PC-9 (cell line): ENCODE measurements at regions not wholly inside any gene's neighbourhood (a gene's known extent, or its start where the extent isn't known, plus 50 kb on each side); places are given as distances from the start of the nearest gene placed in this dataset.

Experiments
- BruUV-seq: library from RNA; stranded (reverse); fragments of 400-500 nt; replicated peaks from 2 replicates; lab custom pipeline; 2021; lab: Mats Ljungman, UMichigan
- CTCF ChIA-PET: fragments of 300-600 bp; sonication (Branson Sonifier 250); formaldehyde crosslinking; loops from one replicate; lab custom pipeline; 2022; ENCODE audit warnings: antibody characterized with exemption; lab: Charles Lee
- POLR2A ChIA-PET: fragments of 300-600 bp; sonication (Branson Sonifier 250); formaldehyde crosslinking; loops from one replicate; lab custom pipeline; 2022; ENCODE audit warnings: antibody characterized with exemption; ENCODE audit not compliant: unreplicated experiment; lab: Charles Lee
- DNase-seq, 2 experiments: peaks; one replicate each; pipeline versions ENCODE4 v3.0.0 to v3.0.0-alpha.2; 2015 to 2022; ENCODE audit warnings: mixed read lengths in 1 of 2
- H2AFZ ChIP-seq: fragments of 200-600 bp; sonication (generic); 2 replicates; pipeline ENCODE4 v1.8.1; 2017; ENCODE audit warnings: antibody characterized with exemption
- H3F3A ChIP-seq: fragments of 200-600 bp; sonication (generic); 2 replicates; pipeline ENCODE4 v1.8.1; 2017; ENCODE audit warnings: antibody characterized with exemption, mild to moderate bottlenecking, low read depth; ENCODE audit not compliant: insufficient read depth
- H3K27ac ChIP-seq: fragments of 200-600 bp; sonication (generic); 2 replicates; pipeline ENCODE4 v1.6.1; 2016; ENCODE audit warnings: mixed run types
- H3K27me3 ChIP-seq: fragments of 200-600 bp; sonication (generic); 2 replicates; pipeline ENCODE4 v1.6.1; 2016; ENCODE audit warnings: low read depth, mixed run types; ENCODE audit not compliant: insufficient read depth
- H3K36me3 ChIP-seq: fragments of 200-600 bp; sonication (generic); 2 replicates; pipeline ENCODE4 v1.6.1; 2016; ENCODE audit warnings: low read depth, mixed run types
- H3K4me1 ChIP-seq: fragments of 200-600 bp; sonication (generic); replicated peaks from 2 replicates; pipeline ENCODE4 v1.6.1; 2016; ENCODE audit warnings: mixed run types; ENCODE audit not compliant: insufficient read depth
- H3K4me2 ChIP-seq: fragments of 200-600 bp; sonication (generic); 2 replicates; pipeline ENCODE4 v1.6.1; 2017; ENCODE audit warnings: mixed run types
- H3K4me3 ChIP-seq: fragments of 200-600 bp; sonication (generic); 2 replicates; pipeline ENCODE4 v1.6.1; 2016; ENCODE audit warnings: mixed run types
- H3K79me2 ChIP-seq: fragments of 200-600 bp; sonication (generic); 2 replicates; pipeline ENCODE4 v1.6.1; 2017; ENCODE audit warnings: low read depth, mixed run types
- H3K9me2 ChIP-seq: fragments of 200-600 bp; sonication (generic); 2 replicates; pipeline ENCODE4 v1.8.1; 2017; ENCODE audit warnings: mild to moderate bottlenecking; ENCODE audit not compliant: insufficient read depth
- H3K9me3 ChIP-seq: fragments of 200-600 bp; sonication (generic); 2 replicates; pipeline ENCODE4 v1.8.1; 2016; ENCODE audit warnings: low read depth; ENCODE audit not compliant: insufficient read depth
- H4K20me1 ChIP-seq: fragments of 200-600 bp; sonication (generic); 2 replicates; pipeline ENCODE4 v1.8.1; 2017; ENCODE audit not compliant: insufficient read depth
- CTCF ChIP-seq: fragments of 200-600 bp; sonication (generic); conservative IDR thresholded peaks from 2 replicates; pipeline ENCODE4 v1.6.1; 2017; ENCODE audit warnings: mixed run types, antibody characterized with exemption, mild to moderate bottlenecking, moderate library complexity
- EZH2 ChIP-seq: fragments of 200-600 bp; sonication (generic); IDR thresholded peaks from 2 replicates; pipeline ENCODE4 v1.8.0; 2017; ENCODE audit warnings: antibody characterized with exemption, low read depth
- intact Hi-C: fragments of 100-400 bp; cut with micrococcal nuclease; formaldehyde crosslinking; loops from one replicate; pipeline ENCODE4 v1.10.0; 2022; ENCODE audit not compliant: unreplicated experiment

- TF ChIP-seq EZH2 (no peak), CTCF (no peak)
- BruUV-seq = no TSS peak
- Histone ChIP-seq H3K4me2 (no peak overlapping the region), H3K4me3 (no peak overlapping the region), H3K27me3 (no peaks in the 10 kb centered on the region), H2AFZ (no peak overlapping the region), H4K20me1 (no peaks in the 10 kb centered on the region), H3F3A (no peaks in the 10 kb centered on the region), H3K79me2 (no peaks in the 10 kb centered on the region), H3K27ac (no peak overlapping the region), H3K9me2 (no peaks in the 10 kb centered on the region), H3K4me1 (no peaks in the 10 kb centered on the region), H3K9me3 (no peaks in the 10 kb centered on the region; the same call in 1 of the 2 replicates), H3K36me3 (no peaks in the 10 kb centered on the region)
- CTCF ChIA-PET = no interaction called here
- intact Hi-C loops = no loop called here
- DNase-seq = no peak
- POLR2A ChIA-PET = no interaction called here
Observed at GRCh38 chr13:106332621-106333020, 202.8 kb downstream of the EFNB2 start.

GRCh38 chr13:106331116-106331515 lies 204.3 kb downstream of the EFNB2 start:
- H3K9me2 ChIP-seq = no peaks in the 10 kb centered on the region
- intact Hi-C loops = no loop called here
- no peak for TF ChIP-seq EZH2
- no peak for TF ChIP-seq CTCF
- no peak for DNase-seq
- H3K4me2 ChIP-seq = no peak overlapping the region
- peaks cover 8% of the 10 kb centered on the region for H3K9me3 ChIP-seq
- BruUV-seq = no TSS peak
- H4K20me1 ChIP-seq = no peaks in the 10 kb centered on the region
- ChIA-PET POLR2A (no interaction called here), CTCF (no interaction called here)
- no peaks in the 10 kb centered on the region for H3K36me3 ChIP-seq
- no peak overlapping the region for H3K4me3 ChIP-seq
- H3K27me3 ChIP-seq = no peaks in the 10 kb centered on the region
- H3F3A ChIP-seq = no peaks in the 10 kb centered on the region
- H2AFZ ChIP-seq = no peak overlapping the region
- no peaks in the 10 kb centered on the region for H3K79me2 ChIP-seq
- no peaks in the 10 kb centered on the region for H3K4me1 ChIP-seq
- no peak overlapping the region for H3K27ac ChIP-seq

- DNase-seq = no peak
- POLR2A ChIA-PET = no interaction called here
- Histone ChIP-seq H3F3A (no peaks in the 10 kb centered on the region), H3K27ac (no peak overlapping the region), H3K4me1 (no peaks in the 10 kb centered on the region), H2AFZ (no peak overlapping the region), H3K79me2 (no peaks in the 10 kb centered on the region), H3K36me3 (no peaks in the 10 kb centered on the region), H3K9me2 (no peaks in the 10 kb centered on the region), H3K9me3 (peaks cover 10% of the 10 kb centered on the region), H4K20me1 (no peaks in the 10 kb centered on the region), H3K27me3 (no peaks in the 10 kb centered on the region), H3K4me2 (no peak overlapping the region), H3K4me3 (no peak overlapping the region)
- intact Hi-C loops = no loop called here
- BruUV-seq = no TSS peak
- TF ChIP-seq CTCF = no peak
- no peak for TF ChIP-seq EZH2
- CTCF ChIA-PET = no interaction called here
Observed at GRCh38 chr13:106329941-106330340, 205.5 kb downstream of the EFNB2 start.
